Epithelial cell of esophagus (primary cell): ENCODE measurements at regions not wholly inside any gene's neighbourhood (a gene's known extent, or its start where the extent isn't known, plus 50 kb on each side); places are given as distances from the start of the nearest gene placed in this dataset.

Experiments
- DNase-seq: peaks from one replicate; pipeline ENCODE4 v3.0.0; 2010; ENCODE audit warnings: low read depth
- H3K4me3 ChIP-seq: 2 replicates; pipeline ENCODE4 v1.5.1; 2011; ENCODE audit warnings: mild to moderate bottlenecking, low read length, control low read depth
- TF ChIP-seq, protein P1 (sequence below): IDR thresholded peaks from 2 replicates; pipeline ENCODE4 v1.5.1; 2011; ENCODE audit warnings: low read depth, mild to moderate bottlenecking, low read length, control low read depth, inconsistent platforms; ENCODE audit not compliant: insufficient read depth; ENCODE audit errors: missing control alignments

DNA sequence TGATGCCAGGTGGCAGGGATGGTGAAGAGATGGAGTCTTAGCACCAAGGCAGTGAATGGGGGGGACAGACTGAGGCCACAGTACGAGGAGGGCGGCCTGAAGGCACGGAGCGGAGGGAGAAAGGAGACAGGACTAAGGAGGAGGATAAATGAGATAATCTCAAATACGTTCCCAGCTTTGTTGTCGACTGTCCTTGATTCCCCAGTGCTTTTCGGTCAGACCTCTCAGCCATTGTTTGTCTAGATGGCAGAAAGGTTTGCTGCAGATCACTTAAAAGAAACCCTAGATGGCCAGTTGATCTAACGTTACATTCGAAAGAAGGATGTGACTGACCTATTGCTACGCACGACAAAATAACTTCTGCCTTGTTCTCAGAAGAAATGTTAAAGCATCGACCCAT, 479.0 kb downstream of the GATA3 start:
- no peak overlapping the region for H3K4me3 ChIP-seq
- TF ChIP-seq, protein P1, sequence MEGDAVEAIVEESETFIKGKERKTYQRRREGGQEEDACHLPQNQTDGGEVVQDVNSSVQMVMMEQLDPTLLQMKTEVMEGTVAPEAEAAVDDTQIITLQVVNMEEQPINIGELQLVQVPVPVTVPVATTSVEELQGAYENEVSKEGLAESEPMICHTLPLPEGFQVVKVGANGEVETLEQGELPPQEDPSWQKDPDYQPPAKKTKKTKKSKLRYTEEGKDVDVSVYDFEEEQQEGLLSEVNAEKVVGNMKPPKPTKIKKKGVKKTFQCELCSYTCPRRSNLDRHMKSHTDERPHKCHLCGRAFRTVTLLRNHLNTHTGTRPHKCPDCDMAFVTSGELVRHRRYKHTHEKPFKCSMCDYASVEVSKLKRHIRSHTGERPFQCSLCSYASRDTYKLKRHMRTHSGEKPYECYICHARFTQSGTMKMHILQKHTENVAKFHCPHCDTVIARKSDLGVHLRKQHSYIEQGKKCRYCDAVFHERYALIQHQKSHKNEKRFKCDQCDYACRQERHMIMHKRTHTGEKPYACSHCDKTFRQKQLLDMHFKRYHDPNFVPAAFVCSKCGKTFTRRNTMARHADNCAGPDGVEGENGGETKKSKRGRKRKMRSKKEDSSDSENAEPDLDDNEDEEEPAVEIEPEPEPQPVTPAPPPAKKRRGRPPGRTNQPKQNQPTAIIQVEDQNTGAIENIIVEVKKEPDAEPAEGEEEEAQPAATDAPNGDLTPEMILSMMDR: no peak
- no peak for DNase-seq

DNA sequence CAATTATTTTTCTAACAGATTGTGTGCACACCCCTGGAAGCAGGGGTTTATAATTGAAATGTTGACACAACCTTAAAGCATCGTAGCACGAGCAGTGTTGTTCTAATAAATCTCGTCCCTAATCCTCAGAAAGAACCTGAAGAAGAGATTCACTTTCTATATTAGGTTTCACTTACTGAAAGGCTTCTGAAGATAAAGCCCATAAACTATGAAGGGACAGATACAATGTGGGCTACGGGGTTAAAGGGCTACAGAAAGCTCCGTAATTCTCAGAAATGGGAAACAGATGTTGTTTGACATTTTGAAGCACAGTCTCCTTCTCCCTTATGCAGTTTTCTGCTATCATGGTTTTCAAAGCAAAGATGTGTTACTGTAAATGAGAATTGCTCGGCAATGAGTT, 479.6 kb downstream of the GATA3 start:
- TF ChIP-seq, protein P1: no peak
- no peak overlapping the region for H3K4me3 ChIP-seq
- DNase-seq: no peak

DNA sequence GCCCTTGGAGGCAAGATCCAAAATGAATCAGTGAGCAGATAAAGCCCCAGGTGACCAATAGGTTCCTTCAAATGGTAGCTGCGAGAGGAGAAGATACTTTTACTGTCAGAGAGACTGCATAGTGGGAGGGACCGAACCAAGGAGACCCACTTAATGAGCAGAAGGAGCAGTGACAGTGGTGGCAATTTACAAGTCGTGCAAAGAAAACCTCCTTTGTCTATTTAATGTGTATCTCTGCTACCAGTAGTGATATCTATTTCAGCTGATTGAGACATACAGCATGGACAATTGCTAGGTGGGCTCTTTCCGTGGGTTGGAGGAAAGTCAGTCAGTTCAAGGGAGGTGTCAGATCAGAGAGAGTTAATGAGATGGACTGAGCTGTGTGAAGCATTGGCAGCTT, 480.4 kb downstream of the GATA3 start:
- H3K4me3 ChIP-seq: no peak overlapping the region
- DNase-seq: no peak
- TF ChIP-seq, protein P1: no peak

DNA sequence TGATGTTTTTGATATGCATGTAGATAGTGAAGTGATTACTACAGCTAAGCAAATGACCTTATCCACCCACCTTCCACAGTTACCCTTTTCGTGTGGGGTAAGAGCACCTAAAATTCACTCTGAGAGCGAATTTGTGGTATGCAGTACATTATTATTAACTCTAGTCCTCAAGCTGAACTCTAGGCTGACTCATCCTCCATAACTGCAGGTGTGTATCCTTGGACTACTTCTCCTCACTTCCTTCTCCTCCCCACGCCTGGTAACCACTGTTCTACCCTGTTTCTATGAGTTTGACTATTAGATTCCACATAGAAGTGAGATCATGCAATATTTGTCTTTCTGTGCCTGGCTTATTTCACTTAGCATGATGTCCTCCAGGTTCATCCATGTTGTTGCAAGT, 484.6 kb downstream of the GATA3 start:
- peak; percentile 56 for DNase-seq
- no peak overlapping the region for H3K4me3 ChIP-seq
- TF ChIP-seq, protein P1: no peak

DNA sequence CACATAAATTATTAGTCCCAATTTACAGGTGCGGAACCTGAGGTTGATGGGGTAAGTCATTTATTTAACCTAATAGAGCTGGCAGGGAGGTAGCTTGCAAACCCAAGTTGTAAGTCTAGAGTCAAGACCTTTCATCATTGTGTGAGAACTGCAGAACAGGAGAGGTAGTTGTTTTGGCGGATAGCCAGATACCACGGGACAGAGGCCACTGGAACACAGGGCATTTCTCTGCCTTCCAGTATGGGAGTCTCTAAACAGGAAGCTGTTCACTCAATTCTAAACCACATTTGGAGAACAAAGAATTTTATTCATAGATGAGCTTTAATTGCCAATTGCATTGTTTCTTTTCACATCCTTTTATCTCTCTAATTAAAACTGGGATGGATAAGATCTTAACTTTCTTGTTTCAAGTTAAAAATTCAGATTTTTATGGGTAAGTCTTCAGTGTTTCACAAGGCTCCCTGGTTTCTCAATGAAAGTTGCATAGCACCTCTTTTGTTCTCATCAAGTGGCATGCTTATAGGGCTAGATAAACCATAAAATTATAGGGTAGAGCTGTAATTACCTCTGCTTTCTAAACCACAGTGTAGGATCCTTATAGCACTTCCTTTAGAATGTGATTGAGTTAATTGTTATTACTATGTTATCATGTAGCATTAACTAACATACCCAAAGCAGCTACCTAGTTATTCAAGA, 489.0 kb downstream of the GATA3 start:
- H3K4me3 ChIP-seq: no peak overlapping the region
- TF ChIP-seq, protein P1: no peak
- DNase-seq: peak; percentile 46

DNA sequence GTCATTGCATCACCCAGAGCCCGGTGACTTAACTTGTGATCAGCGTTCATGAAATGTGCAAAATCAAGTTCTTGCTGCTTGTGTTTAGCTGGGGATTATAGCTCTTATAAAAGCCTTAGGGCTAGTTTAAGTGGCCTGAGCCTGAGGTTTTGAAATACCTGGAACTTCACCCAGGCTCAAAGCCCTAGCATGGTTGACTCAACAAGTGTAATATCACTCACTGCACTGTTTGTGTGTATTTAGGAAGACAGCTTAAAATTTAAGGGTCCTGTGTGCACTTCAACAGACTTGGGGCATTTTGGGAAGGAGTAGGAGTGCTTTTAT, 489.5 kb downstream of the GATA3 start:
- peak; percentile 97 for DNase-seq
- no peak overlapping the region for H3K4me3 ChIP-seq
- TF ChIP-seq, protein P1: no peak

DNA sequence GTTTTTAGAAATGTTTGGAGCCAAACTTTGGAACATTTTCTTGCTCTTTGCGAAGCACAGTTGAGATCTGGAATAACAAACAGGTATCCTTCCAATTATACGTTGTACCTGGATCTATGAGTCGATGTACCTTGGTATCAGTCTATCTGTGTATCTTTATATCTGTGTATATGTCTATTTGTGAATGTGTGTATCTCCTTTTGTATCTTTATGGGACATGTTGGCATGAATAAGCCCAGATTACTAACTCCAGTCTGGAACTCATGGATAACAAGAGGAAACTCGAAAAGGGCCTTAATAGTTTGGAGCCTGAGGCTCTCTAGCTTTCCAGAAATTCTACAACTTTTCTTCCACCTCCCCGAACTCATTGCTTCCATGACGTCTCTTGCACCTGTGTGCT, 490.0 kb downstream of the GATA3 start:
- DNase-seq: no peak
- H3K4me3 ChIP-seq: no peak overlapping the region
- TF ChIP-seq, protein P1: no peak
